DND-41 (cell line): ENCODE measurements at regions not wholly inside any gene's neighbourhood (a gene's known extent, or its start where the extent isn't known, plus 50 kb on each side); places are given as distances from the start of the nearest gene placed in this dataset.

Experiments used
- EZH2 ChIP-seq: IDR thresholded peaks from 3 replicates; pipeline ENCODE4 v1.6.1; 2012; ENCODE audit warnings: borderline replicate concordance, low read depth, mild to moderate bottlenecking, moderate library complexity, low read length, inconsistent platforms; ENCODE audit not compliant: severe bottlenecking
- TF ChIP-seq, protein P1 (sequence below): IDR thresholded peaks from 2 replicates; pipeline ENCODE4 v1.5.1; 2012; ENCODE audit warnings: borderline replicate concordance, low read length, moderate library complexity, mild to moderate bottlenecking; ENCODE audit not compliant: poor library complexity, severe bottlenecking; ENCODE audit errors: extremely low read depth

DNA sequence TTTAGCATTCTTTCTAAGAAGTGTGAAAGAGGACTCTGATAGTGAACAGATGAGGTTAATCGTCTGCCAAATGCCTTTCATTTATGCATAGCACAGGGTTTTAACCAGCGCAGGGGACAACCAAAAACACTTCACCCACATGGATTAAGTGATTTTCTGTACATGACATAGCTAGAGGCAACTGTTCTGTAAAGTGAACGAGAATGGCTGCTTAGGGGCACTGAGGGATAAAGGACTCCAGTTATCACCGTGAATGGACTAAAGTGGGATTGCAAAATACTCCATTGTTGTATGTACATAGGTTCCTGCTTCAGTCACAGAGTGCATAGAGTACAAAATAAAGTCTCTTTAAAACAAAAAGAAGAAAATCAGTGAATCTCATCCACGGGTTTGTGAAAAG is 456.8 kb downstream of the DMAC1 start:
- TF ChIP-seq, protein P1, sequence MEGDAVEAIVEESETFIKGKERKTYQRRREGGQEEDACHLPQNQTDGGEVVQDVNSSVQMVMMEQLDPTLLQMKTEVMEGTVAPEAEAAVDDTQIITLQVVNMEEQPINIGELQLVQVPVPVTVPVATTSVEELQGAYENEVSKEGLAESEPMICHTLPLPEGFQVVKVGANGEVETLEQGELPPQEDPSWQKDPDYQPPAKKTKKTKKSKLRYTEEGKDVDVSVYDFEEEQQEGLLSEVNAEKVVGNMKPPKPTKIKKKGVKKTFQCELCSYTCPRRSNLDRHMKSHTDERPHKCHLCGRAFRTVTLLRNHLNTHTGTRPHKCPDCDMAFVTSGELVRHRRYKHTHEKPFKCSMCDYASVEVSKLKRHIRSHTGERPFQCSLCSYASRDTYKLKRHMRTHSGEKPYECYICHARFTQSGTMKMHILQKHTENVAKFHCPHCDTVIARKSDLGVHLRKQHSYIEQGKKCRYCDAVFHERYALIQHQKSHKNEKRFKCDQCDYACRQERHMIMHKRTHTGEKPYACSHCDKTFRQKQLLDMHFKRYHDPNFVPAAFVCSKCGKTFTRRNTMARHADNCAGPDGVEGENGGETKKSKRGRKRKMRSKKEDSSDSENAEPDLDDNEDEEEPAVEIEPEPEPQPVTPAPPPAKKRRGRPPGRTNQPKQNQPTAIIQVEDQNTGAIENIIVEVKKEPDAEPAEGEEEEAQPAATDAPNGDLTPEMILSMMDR: no peak
- TF ChIP-seq EZH2: no peak
